ENCODE measurements at regions not wholly inside any gene's neighbourhood (a gene's known extent, or its start where the extent isn't known, plus 50 kb on each side); places are given as distances from the start of the nearest gene placed in this dataset.

DNA sequence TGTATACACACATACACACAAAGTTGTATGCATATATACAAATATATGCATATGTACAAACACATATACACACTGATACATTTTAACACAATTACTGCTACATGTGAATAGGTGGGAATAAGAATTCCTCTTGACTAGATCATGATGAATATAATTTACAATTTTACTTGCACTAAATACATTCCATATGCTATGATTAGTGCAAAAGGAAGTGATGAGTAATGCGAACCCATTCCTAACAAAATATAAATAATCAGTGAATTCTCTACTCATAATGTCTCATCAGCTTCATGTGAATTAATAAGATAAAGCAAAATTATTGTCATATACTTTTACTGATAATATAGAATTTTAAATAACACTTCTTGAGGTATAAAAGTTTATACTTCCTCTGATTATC, 1077.3 kb upstream of the PCDH10 start:
- TF ChIP-seq, protein P1, sequence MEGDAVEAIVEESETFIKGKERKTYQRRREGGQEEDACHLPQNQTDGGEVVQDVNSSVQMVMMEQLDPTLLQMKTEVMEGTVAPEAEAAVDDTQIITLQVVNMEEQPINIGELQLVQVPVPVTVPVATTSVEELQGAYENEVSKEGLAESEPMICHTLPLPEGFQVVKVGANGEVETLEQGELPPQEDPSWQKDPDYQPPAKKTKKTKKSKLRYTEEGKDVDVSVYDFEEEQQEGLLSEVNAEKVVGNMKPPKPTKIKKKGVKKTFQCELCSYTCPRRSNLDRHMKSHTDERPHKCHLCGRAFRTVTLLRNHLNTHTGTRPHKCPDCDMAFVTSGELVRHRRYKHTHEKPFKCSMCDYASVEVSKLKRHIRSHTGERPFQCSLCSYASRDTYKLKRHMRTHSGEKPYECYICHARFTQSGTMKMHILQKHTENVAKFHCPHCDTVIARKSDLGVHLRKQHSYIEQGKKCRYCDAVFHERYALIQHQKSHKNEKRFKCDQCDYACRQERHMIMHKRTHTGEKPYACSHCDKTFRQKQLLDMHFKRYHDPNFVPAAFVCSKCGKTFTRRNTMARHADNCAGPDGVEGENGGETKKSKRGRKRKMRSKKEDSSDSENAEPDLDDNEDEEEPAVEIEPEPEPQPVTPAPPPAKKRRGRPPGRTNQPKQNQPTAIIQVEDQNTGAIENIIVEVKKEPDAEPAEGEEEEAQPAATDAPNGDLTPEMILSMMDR (conservative IDR thresholded peaks at IDR 0.05): no peak
- TF ChIP-seq EZH2 (IDR thresholded peaks at IDR 0.05; ENCODE audit: low read depth): no peak

All from PC-9 (cell line).